HepG2 (cell line): ENCODE measurements at regions not wholly inside any gene's neighbourhood (a gene's known extent, or its start where the extent isn't known, plus 50 kb on each side); places are given as distances from the start of the nearest gene placed in this dataset.

Experiments
- ATAC-seq: fragments of 200-7000 bp; cut with Tn5 transposase; 3 replicates; pipeline ENCODE4 v1.9.1; 2020; ENCODE audit warnings: mild to moderate bottlenecking, moderate library complexity
- BruUV-seq: library from RNA; stranded (reverse); fragments of 400-500 nt; replicated peaks from 2 replicates; lab custom pipeline; 2021; lab: Mats Ljungman, UMichigan
- CTCF ChIA-PET: fragments of 300-600 bp; formaldehyde crosslinking; extraction: SDS; loops from one replicate; lab custom pipeline; 2021; ENCODE audit warnings: low total read pairs, inconsistent platforms, low intra/inter-chr PET ratio; lab: Yijun Ruan, JAX
- POLR2A ChIA-PET: fragments of 350-600 bp; sonication (Branson Sonifier 250); formaldehyde crosslinking; loops from one replicate; lab custom pipeline; 2020; ENCODE audit warnings: antibody characterized with exemption, inconsistent platforms; lab: Yijun Ruan, JAX
- DNase-seq: peaks from one replicate; pipeline ENCODE4 v3.0.0-alpha.2; 2015; ENCODE audit warnings: low spot score
- FAIRE-seq: peaks from 3 replicates; lab custom pipeline; 2011; peaks lifted over from hg19 to GRCh38; lab: Jason Lieb, UNC
- H2AFZ ChIP-seq: one replicate; pipeline ENCODE4 v1.6.1; 2011; ENCODE audit warnings: low read length, inconsistent platforms
- H3K27ac ChIP-seq: fragments of 300-600 bp; 3 replicates; pipeline ENCODE4 v1.8.0; 2011; ENCODE audit warnings: mixed run types, mild to moderate bottlenecking, mixed read lengths, low read length, inconsistent platforms; ENCODE audit not compliant: insufficient read depth; ENCODE audit errors: extremely low read length
- H3K27me3 ChIP-seq, 2 experiments: fragments of 200-600 bp in 1 of 2; 2 replicates in 1 of 2; 3 replicates in 1 of 2; pipeline versions ENCODE4 v1.6.0 to v1.8.0; 2011; ENCODE audit warnings: low read length in 2 of 2, mild to moderate bottlenecking in 2 of 2, moderate library complexity in 2 of 2, inconsistent platforms in 1 of 2; ENCODE audit not compliant: insufficient read depth in 2 of 2, control insufficient read depth in 1 of 2
- H3K36me3 ChIP-seq, 2 experiments: fragments of 200-600 bp in 1 of 2; replicated peaks in 1 of 2; 2 replicates in 1 of 2; 3 replicates in 1 of 2; pipeline versions ENCODE4 v1.5.1 to v1.8.0; 2011; ENCODE audit warnings: low read length in 2 of 2, inconsistent platforms in 1 of 2; ENCODE audit not compliant: insufficient read depth in 2 of 2, control insufficient read depth in 1 of 2
- H3K4me1 ChIP-seq: 2 replicates; pipeline ENCODE4 v1.5.1; 2012; ENCODE audit warnings: low read length, inconsistent platforms; ENCODE audit not compliant: insufficient read depth
- H3K4me2 ChIP-seq: 2 replicates; pipeline ENCODE4 v1.6.0; 2011; ENCODE audit warnings: low read depth, low read length, inconsistent platforms
- H3K4me3 ChIP-seq, 3 experiments: fragments of 200-600 bp in 1 of 3; sonication (generic), shearing (Covaris generic) in 1 of 3; replicated peaks in 1 of 3; 2 replicates each; pipeline ENCODE4 v1.5.1; 2011 to 2016; ENCODE audit warnings: low read length in 3 of 3, inconsistent platforms in 2 of 3, low read depth in 2 of 3, mild to moderate bottlenecking in 2 of 3, control low read depth in 1 of 3, mixed read lengths in 1 of 3; ENCODE audit not compliant: insufficient read depth in 1 of 3
- H3K79me2 ChIP-seq: one replicate; pipeline ENCODE4 v1.6.1; 2011; ENCODE audit warnings: low read length, inconsistent platforms; ENCODE audit not compliant: insufficient read depth
- H3K9ac ChIP-seq: 2 replicates; pipeline ENCODE4 v1.6.0; 2011; ENCODE audit warnings: mild to moderate bottlenecking, low read depth, low read length, inconsistent platforms; ENCODE audit not compliant: insufficient read depth
- H3K9me3 ChIP-seq: 2 replicates; pipeline ENCODE4 v1.5.1; 2012; ENCODE audit warnings: mild to moderate bottlenecking, low read length
- H4K20me1 ChIP-seq: 2 replicates; pipeline ENCODE4 v1.6.0; 2011; ENCODE audit warnings: inconsistent platforms, mild to moderate bottlenecking, low read length, moderate library complexity; ENCODE audit not compliant: insufficient read depth
- ARID2 ChIP-seq: sonication (generic); formaldehyde crosslinking; IDR thresholded peaks from 2 replicates; pipeline ENCODE4 v1.8.1; 2022; ENCODE audit warnings: mild to moderate bottlenecking, missing genetic modification reagents, borderline replicate concordance
- CREB3 ChIP-seq: sonication (generic); formaldehyde crosslinking; IDR thresholded peaks from 2 replicates; pipeline ENCODE4 v1.5.0; 2020; ENCODE audit warnings: missing genetic modification reagents
- NFKBIZ ChIP-seq: IDR thresholded peaks from 2 replicates; pipeline ENCODE4 v1.6.1; 2018; ENCODE audit warnings: missing genetic modification reagents, missing compliant biosample characterization
- SIN3B ChIP-seq: fragments of 150-350 bp; IDR thresholded peaks from 2 replicates; pipeline ENCODE4 v1.6.1; 2014; ENCODE audit warnings: low read length
- STAG1 ChIP-seq: sonication (generic); formaldehyde crosslinking; IDR thresholded peaks from 2 replicates; pipeline ENCODE4 v1.4.0; 2020; ENCODE audit warnings: missing genetic modification reagents
- ZNF234 ChIP-seq: sonication (generic); formaldehyde crosslinking; conservative IDR thresholded peaks from 2 replicates; pipeline ENCODE4 v1.5.1; 2020; ENCODE audit warnings: mild to moderate bottlenecking, missing genetic modification reagents
- ZNF292 ChIP-seq: sonication (generic); formaldehyde crosslinking; IDR thresholded peaks from 2 replicates; pipeline ENCODE4 v1.8.1; 2022; ENCODE audit warnings: mild to moderate bottlenecking, low read depth, missing genetic modification reagents, borderline replicate concordance
- ZNF609 ChIP-seq: sonication (generic); formaldehyde crosslinking; IDR thresholded peaks from 2 replicates; pipeline ENCODE4 v1.4.0; 2020; ENCODE audit warnings: mild to moderate bottlenecking, missing genetic modification reagents, borderline replicate concordance
- WGBS: methylation state at CpG from one replicate; pipeline ENCODE4 v1.1.6; 2017; ENCODE audit warnings: low lambda C conversion rate; 5-methylcytosine and 5-hydroxymethylcytosine counted together
- in situ Hi-C: cut with HindIII; loops from 2 replicates; pipeline ENCODE4 v1.10.0; 2017; ENCODE audit warnings: low pct_unique_long_range_greater_than_20kb; ENCODE audit not compliant: extremely low pct_ligation_motif_present
- intact Hi-C: fragments of 100-400 bp; cut with micrococcal nuclease; formaldehyde crosslinking; loops from one replicate; pipeline ENCODE4 v1.10.0; 2022; ENCODE audit not compliant: unreplicated experiment

- peaks cover 10 to 94% of the 10 kb centered on the region in 2 experiments; a peak in 4 of 5 replicates for H3K27me3 ChIP-seq
- in situ Hi-C loops (no loop called here), intact Hi-C loops (no loop called here)
- ChIA-PET POLR2A (no interaction called here), CTCF (no interaction called here)
- TF ChIP-seq CREB3 (CRISPR knock-in tag) (no peak), ZNF292 (CRISPR knock-in tag) (no peak)
- no TSS peak for BruUV-seq
- no peak overlapping the region for H2AFZ ChIP-seq
- no peak overlapping the region for H3K4me2 ChIP-seq
- FAIRE-seq (no peak), ATAC-seq (no peak), DNase-seq (no peak)
- H3K27ac ChIP-seq, result no peak overlapping the region
- H3K9me3 ChIP-seq, result no peaks in the 10 kb centered on the region
- no peak overlapping the region for H3K4me3 ChIP-seq
- no peaks in the 10 kb centered on the region for H3K36me3 ChIP-seq
- H3K79me2 ChIP-seq, result no peaks in the 10 kb centered on the region
- H4K20me1 ChIP-seq, result no peaks in the 10 kb centered on the region
- no peaks in the 10 kb centered on the region for H3K4me1 ChIP-seq
- WGBS, result 37% methylated on average over 2 of the region's 4 CpGs
- no peak overlapping the region for H3K9ac ChIP-seq
These were observed 110.8 kb downstream of the CPZ start for GRCh38 chr4:8703401-8703696.

GRCh38 chr4:8702516-8703400 lies 110.2 kb downstream of the CPZ start:
- no peak overlapping the region for H3K4me3 ChIP-seq
- no peaks in the 10 kb centered on the region for H3K9me3 ChIP-seq
- H3K4me1 ChIP-seq, result no peaks in the 10 kb centered on the region
- ATAC-seq (no peak), FAIRE-seq (no peak), DNase-seq (no peak)
- in situ Hi-C loops, result no loop called here
- POLR2A ChIA-PET, result no interaction called here
- 0% methylated on average over 9 of the region's 15 CpGs for WGBS
- BruUV-seq, result no TSS peak
- no peaks in the 10 kb centered on the region for H3K36me3 ChIP-seq
- H3K27ac ChIP-seq, result no peak overlapping the region
- intact Hi-C loops, result no loop called here
- TF ChIP-seq SIN3B (no peak), ZNF609 (CRISPR knock-in tag) (no peak), ARID2 (CRISPR knock-in tag) (no peak), STAG1 (CRISPR knock-in tag) (no peak), ZNF234 (CRISPR knock-in tag) (no peak), NFKBIZ (CRISPR knock-in tag) (no peak)
- peaks cover 10 to 93% of the 10 kb centered on the region in 2 experiments; a peak in 4 of 5 replicates for H3K27me3 ChIP-seq
- no peak overlapping the region for H3K9ac ChIP-seq
- no peaks in the 10 kb centered on the region for H4K20me1 ChIP-seq
- no peak overlapping the region for H2AFZ ChIP-seq
- CTCF ChIA-PET, result no interaction called here
- no peaks in the 10 kb centered on the region for H3K79me2 ChIP-seq
- H3K4me2 ChIP-seq, result no peak overlapping the region
